Cardiac muscle cell (in vitro differentiated cells and primary cell): ENCODE measurements at regions not wholly inside any gene's neighbourhood (a gene's known extent, or its start where the extent isn't known, plus 50 kb on each side); places are given as distances from the start of the nearest gene placed in this dataset.

ENCODE experiments used
- DNase-seq, 2 donors: peaks; one replicate each; pipeline versions ENCODE4 v3.0.0 to v3.0.0-alpha.2; 2010 to 2017; ENCODE audit warnings: low read depth in 1 of 2, low spot score in 1 of 2
- H3K27ac ChIP-seq: fragments of 200-600 bp; sonication (generic); 2 replicates; pipeline ENCODE4 v1.5.1; 2016
- H3K27me3 ChIP-seq: fragments of 200-600 bp; sonication (generic); 2 replicates; pipeline ENCODE4 v1.6.0; 2016; ENCODE audit warnings: control low read depth
- H3K36me3 ChIP-seq: fragments of 200-600 bp; sonication (generic); 2 replicates; pipeline ENCODE4 v1.5.1; 2016; ENCODE audit warnings: control low read depth
- H3K4me1 ChIP-seq: fragments of 200-600 bp; sonication (generic); 2 replicates; pipeline ENCODE4 v1.8.1; 2017; ENCODE audit warnings: low read depth, mild to moderate bottlenecking, mixed run types
- H3K4me3 ChIP-seq: fragments of 200-600 bp; sonication (generic); 2 replicates; pipeline ENCODE4 v1.5.1; 2016; ENCODE audit warnings: mild to moderate bottlenecking
- H3K9me3 ChIP-seq: fragments of 200-600 bp; sonication (generic); 2 replicates; pipeline ENCODE4 v1.5.1; 2017; ENCODE audit warnings: low read depth, mild to moderate bottlenecking, control low read depth
- TF ChIP-seq, protein P1 (sequence below): IDR thresholded peaks from 2 replicates; pipeline ENCODE4 v1.5.1; 2012; ENCODE audit warnings: low read depth, mild to moderate bottlenecking, low read length

GRCh38 chr16:77645764-77646163, 76.5 kb upstream of the NUDT7 start:
- H3K36me3 ChIP-seq: no peaks in the 10 kb centered on the region
- DNase-seq: no peak
- TF ChIP-seq, protein P1, sequence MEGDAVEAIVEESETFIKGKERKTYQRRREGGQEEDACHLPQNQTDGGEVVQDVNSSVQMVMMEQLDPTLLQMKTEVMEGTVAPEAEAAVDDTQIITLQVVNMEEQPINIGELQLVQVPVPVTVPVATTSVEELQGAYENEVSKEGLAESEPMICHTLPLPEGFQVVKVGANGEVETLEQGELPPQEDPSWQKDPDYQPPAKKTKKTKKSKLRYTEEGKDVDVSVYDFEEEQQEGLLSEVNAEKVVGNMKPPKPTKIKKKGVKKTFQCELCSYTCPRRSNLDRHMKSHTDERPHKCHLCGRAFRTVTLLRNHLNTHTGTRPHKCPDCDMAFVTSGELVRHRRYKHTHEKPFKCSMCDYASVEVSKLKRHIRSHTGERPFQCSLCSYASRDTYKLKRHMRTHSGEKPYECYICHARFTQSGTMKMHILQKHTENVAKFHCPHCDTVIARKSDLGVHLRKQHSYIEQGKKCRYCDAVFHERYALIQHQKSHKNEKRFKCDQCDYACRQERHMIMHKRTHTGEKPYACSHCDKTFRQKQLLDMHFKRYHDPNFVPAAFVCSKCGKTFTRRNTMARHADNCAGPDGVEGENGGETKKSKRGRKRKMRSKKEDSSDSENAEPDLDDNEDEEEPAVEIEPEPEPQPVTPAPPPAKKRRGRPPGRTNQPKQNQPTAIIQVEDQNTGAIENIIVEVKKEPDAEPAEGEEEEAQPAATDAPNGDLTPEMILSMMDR: no peak

DNA sequence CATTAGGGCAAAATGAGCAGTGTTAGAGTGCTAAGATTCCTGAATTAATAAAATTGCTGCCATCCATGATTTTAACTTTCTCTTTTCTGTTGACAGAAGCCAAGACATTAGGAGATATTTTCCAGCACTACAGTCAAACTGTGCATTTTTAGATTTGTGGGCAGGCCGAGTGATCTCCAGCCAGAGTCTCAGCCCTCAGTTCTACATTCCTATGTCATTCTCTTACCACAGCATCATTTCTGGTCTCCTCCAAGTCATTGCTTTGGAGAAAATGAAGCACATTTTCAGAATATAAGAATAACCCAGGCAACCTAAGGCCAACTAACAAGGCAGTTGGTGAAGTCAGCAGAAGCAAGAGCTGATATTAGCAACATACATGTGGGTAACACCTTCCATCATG, 74.6 kb upstream of the NUDT7 start:
- Histone ChIP-seq H3K9me3 (no peaks in the 10 kb centered on the region), H3K4me3 (no peak overlapping the region), H3K27me3 (no peaks in the 10 kb centered on the region), H3K4me1 (no peaks in the 10 kb centered on the region), H3K27ac (no peak overlapping the region), H3K36me3 (no peaks in the 10 kb centered on the region)
- no peak for DNase-seq
- TF ChIP-seq, protein P1: no peak

More at GRCh38 chr16:77645764-77646163, 76.5 kb upstream of the NUDT7 start:
- Histone ChIP-seq H3K4me3 (no peak overlapping the region), H3K27me3 (no peaks in the 10 kb centered on the region), H3K9me3 (no peaks in the 10 kb centered on the region), H3K27ac (no peak overlapping the region), H3K4me1 (no peaks in the 10 kb centered on the region)

GRCh38 chr16:77650761-77651160, 71.6 kb upstream of the NUDT7 start:
- H3K27me3 ChIP-seq: peaks cover 8% of the 10 kb centered on the region
- TF ChIP-seq, protein P1: no peak
- no peaks in the 10 kb centered on the region for H3K36me3 ChIP-seq
- H3K4me3 ChIP-seq: no peak overlapping the region
- H3K9me3 ChIP-seq: no peaks in the 10 kb centered on the region
- H3K4me1 ChIP-seq: no peaks in the 10 kb centered on the region
- no peak for DNase-seq
- no peak overlapping the region for H3K27ac ChIP-seq

- TF ChIP-seq, protein P1: no peak
- DNase-seq: no peak
- Histone ChIP-seq H3K36me3 (no peaks in the 10 kb centered on the region), H3K9me3 (no peaks in the 10 kb centered on the region), H3K4me3 (no peak overlapping the region), H3K27me3 (peaks cover 8% of the 10 kb centered on the region), H3K4me1 (no peaks in the 10 kb centered on the region), H3K27ac (no peak overlapping the region)
These were observed 69.9 kb upstream of the NUDT7 start for GRCh38 chr16:77652399-77652798.

DNA sequence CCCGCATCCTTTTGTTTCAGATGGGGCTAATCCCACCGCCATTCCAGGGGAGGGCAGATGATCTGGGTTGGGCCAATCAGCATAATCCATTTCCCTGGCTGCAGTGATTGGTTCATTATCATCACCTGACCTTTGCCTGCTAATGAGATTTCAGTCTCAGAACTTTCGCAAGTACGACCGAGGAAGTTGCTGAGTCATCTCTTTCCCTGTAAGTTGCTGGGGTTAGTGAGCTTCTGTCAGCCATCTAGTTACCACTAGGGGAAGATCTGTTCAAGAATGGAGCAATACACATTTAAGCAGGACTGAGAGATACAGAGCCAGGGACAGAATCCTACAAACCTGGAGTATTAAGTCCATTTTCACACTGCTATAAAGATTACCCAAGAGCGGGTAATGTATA, 65.3 kb upstream of the NUDT7 start:
- H3K9me3 ChIP-seq: no peaks in the 10 kb centered on the region
- peaks cover 8% of the 10 kb centered on the region for H3K27me3 ChIP-seq
- no peaks in the 10 kb centered on the region for H3K4me1 ChIP-seq
- peak in 1 of 2 donors; percentile 35 for DNase-seq
- H3K27ac ChIP-seq: no peak overlapping the region
- TF ChIP-seq, protein P1: no peak
- H3K36me3 ChIP-seq: no peaks in the 10 kb centered on the region
- no peak overlapping the region for H3K4me3 ChIP-seq

DNA sequence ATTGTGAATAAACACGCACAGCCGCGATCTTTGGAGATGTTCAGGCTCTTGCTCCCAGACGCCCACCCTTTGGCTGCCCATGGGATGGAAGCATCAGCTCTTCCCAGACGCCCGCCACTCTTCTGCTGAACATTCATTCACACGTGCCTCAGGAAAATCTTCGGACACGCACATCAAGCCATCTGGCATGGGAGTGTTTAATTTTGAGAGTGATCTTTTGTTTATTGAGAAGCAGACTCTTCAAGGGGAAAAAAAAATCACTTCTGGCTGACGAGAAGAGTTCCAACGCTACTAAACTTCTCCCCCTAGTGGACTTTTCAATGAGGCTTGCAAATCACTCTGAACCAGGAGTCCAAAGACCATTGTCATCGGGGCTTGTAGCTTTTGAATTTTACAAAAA, 62.0 kb upstream of the NUDT7 start:
- Histone ChIP-seq H3K9me3 (no peaks in the 10 kb centered on the region), H3K27me3 (no peaks in the 10 kb centered on the region), H3K36me3 (no peaks in the 10 kb centered on the region), H3K4me3 (no peak overlapping the region), H3K27ac (no peak overlapping the region), H3K4me1 (no peaks in the 10 kb centered on the region)
- peak; percentile 56 to 61 for DNase-seq
- TF ChIP-seq, protein P1: peak; percentile 71
